Astrocyte (in vitro differentiated cells and primary cell): ENCODE measurements at regions not wholly inside any gene's neighbourhood (a gene's known extent, or its start where the extent isn't known, plus 50 kb on each side); places are given as distances from the start of the nearest gene placed in this dataset.

Source experiments
- EZH2 ChIP-seq: IDR thresholded peaks from 2 replicates; pipeline ENCODE4 v1.6.1; 2012; ENCODE audit warnings: mild to moderate bottlenecking, low read length, inconsistent platforms; ENCODE audit not compliant: insufficient read depth
- TF ChIP-seq, protein P1 (sequence below): IDR thresholded peaks from 2 replicates; pipeline ENCODE4 v1.5.1; 2011; ENCODE audit warnings: low read depth, mild to moderate bottlenecking, inconsistent platforms, low read length, moderate library complexity; ENCODE audit not compliant: insufficient read depth

- TF ChIP-seq, protein P1, sequence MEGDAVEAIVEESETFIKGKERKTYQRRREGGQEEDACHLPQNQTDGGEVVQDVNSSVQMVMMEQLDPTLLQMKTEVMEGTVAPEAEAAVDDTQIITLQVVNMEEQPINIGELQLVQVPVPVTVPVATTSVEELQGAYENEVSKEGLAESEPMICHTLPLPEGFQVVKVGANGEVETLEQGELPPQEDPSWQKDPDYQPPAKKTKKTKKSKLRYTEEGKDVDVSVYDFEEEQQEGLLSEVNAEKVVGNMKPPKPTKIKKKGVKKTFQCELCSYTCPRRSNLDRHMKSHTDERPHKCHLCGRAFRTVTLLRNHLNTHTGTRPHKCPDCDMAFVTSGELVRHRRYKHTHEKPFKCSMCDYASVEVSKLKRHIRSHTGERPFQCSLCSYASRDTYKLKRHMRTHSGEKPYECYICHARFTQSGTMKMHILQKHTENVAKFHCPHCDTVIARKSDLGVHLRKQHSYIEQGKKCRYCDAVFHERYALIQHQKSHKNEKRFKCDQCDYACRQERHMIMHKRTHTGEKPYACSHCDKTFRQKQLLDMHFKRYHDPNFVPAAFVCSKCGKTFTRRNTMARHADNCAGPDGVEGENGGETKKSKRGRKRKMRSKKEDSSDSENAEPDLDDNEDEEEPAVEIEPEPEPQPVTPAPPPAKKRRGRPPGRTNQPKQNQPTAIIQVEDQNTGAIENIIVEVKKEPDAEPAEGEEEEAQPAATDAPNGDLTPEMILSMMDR: no peak
- TF ChIP-seq EZH2: no peak
Measured at GRCh38 chr1:188670837-188671236, 1806.8 kb downstream of the BRINP3 start.
